ENCODE measurements at regions not wholly inside any gene's neighbourhood (a gene's known extent, or its start where the extent isn't known, plus 50 kb on each side); places are given as distances from the start of the nearest gene placed in this dataset.

DNA sequence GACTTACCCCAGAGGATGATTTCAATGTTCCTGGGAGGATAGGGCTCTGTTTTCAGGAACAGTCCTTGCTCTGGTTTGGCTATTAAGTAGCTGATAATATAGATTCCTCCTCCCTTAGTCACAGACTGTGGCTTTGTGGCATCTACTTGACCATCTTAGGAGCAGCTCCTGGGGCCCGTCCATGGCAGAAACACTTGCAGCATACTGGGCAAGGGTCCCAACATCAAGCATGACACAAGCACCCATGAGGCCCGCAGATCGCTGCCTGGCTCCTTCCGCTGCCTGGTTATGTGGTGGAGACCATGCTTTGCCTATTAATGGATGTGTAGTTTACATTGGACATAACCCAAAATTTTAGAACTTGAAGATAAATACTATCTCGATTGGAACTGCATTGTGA is 170.1 kb downstream of the ICE1 start:
- Histone ChIP-seq H3K4me1 (peaks cover 0 to 8% (median 2%) of the 10 kb centered on the region in 4 donors), H3K9me3 (no peaks in the 10 kb centered on the region), H3K27me3 (no peaks in the 10 kb centered on the region), H3K4me3 (no peak overlapping the region), H3K36me3 (no peaks in the 10 kb centered on the region), H3K27ac (no peak overlapping the region)
- intact Hi-C loops (cut with DNase I), result no loop called here
- WGBS, 2 donors, result 86 to 88% methylated on average over 5 of the region's 5 CpGs
- TF ChIP-seq, protein P1, sequence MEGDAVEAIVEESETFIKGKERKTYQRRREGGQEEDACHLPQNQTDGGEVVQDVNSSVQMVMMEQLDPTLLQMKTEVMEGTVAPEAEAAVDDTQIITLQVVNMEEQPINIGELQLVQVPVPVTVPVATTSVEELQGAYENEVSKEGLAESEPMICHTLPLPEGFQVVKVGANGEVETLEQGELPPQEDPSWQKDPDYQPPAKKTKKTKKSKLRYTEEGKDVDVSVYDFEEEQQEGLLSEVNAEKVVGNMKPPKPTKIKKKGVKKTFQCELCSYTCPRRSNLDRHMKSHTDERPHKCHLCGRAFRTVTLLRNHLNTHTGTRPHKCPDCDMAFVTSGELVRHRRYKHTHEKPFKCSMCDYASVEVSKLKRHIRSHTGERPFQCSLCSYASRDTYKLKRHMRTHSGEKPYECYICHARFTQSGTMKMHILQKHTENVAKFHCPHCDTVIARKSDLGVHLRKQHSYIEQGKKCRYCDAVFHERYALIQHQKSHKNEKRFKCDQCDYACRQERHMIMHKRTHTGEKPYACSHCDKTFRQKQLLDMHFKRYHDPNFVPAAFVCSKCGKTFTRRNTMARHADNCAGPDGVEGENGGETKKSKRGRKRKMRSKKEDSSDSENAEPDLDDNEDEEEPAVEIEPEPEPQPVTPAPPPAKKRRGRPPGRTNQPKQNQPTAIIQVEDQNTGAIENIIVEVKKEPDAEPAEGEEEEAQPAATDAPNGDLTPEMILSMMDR (IDR thresholded peaks at IDR 0.05), result no peak
- TF ChIP-seq POLR2AphosphoS5 (IDR thresholded peaks at IDR 0.05) (no peak), EP300 (IDR thresholded peaks at IDR 0.05) (no peak), POLR2A (IDR thresholded peaks at IDR 0.05) (no peak)
- DNase-seq, result no peak

DNA sequence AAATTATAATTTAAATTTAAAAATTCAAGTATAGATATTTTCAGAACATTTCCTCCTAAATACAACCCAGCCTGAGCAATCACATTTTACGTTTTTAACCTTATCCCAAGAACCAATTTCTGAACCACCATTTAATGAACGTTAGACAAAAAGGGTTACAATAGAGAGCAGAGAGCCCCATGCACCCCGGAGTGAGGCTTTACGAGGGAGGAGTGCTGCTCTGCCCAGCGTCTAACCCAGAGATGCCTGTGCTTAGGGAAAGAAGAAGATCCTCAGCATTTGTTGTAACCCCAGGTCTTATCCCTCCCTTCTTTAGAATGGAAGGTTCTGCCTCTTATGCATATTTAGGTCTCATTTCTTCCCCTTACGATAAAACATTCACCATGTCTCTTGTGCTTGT is 169.1 kb downstream of the ICE1 start:
- H3K4me3 ChIP-seq, result no peak overlapping the region
- DNase-seq, result no peak
- WGBS, 2 donors, result 66 to 72% methylated on average over 6 of the region's 6 CpGs

DNA sequence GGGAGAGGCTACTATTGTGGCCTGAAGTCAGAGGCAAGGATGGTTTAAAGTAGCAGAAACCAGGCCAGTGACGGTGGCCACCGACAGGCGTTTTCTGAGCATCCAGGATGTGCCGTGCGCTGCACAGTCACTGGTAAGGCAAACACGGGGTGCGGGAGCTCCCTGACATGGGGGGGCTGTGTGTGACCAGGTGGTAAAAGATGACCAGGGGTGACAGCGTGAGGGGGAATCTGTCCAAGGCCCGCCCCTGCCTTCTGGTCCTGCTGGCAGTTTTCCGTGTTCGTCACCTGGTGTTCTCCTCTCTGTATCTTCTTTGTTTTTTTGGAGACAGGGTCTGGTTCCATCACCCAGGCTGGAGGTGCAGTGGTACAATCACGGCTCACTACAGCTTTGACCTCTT is 167.4 kb downstream of the ICE1 start:
- Histone ChIP-seq H3K27me3 (no peaks in the 10 kb centered on the region), H3K9me3 (no peaks in the 10 kb centered on the region), H3K4me1 (peaks cover 0 to 22% (median 14%) of the 10 kb centered on the region in 4 donors), H3K36me3 (no peaks in the 10 kb centered on the region), H3K4me3 (no peak overlapping the region), H3K27ac (no peak overlapping the region)
- 93% methylated on average over 12 of the region's 12 CpGs for WGBS, 2 donors
- DNase-seq, result no peak
- intact Hi-C loops (cut with DNase I), result no loop called here
- TF ChIP-seq EP300 (IDR thresholded peaks at IDR 0.05) (no peak), POLR2A (IDR thresholded peaks at IDR 0.05) (no peak), POLR2AphosphoS5 (IDR thresholded peaks at IDR 0.05) (no peak)
- TF ChIP-seq, protein P1 (IDR thresholded peaks at IDR 0.05), result no peak

More for the DNA sequence above, 169.1 kb downstream of the ICE1 start:
- no peaks in the 10 kb centered on the region for H3K27me3 ChIP-seq
- intact Hi-C loops (cut with DNase I), result no loop called here
- H3K4me1 ChIP-seq, result peaks cover 0 to 8% (median 5%) of the 10 kb centered on the region in 4 donors
- H3K9me3 ChIP-seq, result no peaks in the 10 kb centered on the region
- no peak overlapping the region for H3K27ac ChIP-seq
- TF ChIP-seq POLR2A (IDR thresholded peaks at IDR 0.05) (no peak), POLR2AphosphoS5 (IDR thresholded peaks at IDR 0.05) (no peak), EP300 (IDR thresholded peaks at IDR 0.05) (no peak)
- TF ChIP-seq, protein P1 (IDR thresholded peaks at IDR 0.05), result no peak
- H3K36me3 ChIP-seq, result no peaks in the 10 kb centered on the region

DNA sequence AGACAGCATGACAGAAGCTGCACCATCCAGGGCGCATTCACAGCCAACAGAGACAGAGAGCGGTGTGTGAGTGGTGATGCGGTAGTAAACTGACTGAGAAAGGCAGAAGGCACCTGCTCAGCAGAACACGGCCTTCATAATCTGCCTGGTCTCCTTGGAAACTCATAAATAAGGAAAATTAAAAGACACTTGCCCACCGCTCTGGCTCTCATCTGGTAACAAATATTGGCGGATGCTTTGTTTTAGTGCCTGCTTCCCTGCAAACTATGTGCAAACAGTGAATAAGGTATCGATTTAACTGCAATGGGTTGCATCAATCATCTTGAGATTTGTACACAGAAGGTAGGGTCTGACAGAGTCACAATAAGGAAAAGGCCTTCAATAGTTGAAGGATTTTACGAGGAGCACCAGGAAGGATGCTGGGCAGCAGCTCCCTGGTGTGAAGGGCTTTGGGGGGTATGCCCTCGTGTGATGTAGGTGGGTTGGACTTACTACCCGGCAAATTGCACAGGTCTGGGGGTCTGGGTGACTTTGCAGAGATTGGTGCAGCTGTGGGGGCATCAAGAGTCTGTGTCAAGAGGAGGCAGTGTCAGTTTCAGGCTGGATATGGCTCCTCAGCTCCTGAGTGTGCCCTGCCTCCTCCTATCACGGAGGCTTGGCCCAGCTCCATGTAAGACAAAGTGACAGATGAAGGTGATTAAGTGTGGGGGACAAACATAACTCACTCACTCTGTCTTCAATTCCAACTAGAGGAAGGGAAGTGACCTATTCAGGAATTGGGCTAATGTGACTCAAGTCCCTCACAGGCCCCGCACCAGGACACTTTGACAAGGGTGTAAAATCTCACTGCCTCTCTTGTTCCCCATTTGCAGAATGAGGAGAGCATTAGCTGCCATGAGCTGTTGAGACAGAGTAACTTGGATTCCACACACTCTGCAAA is 166.7 kb downstream of the ICE1 start:
- intact Hi-C loops (cut with DNase I), result no loop called here
- H3K4me3 ChIP-seq, result no peak overlapping the region
- H3K27ac ChIP-seq, result no peak overlapping the region
- H3K27me3 ChIP-seq, result no peaks in the 10 kb centered on the region
- H3K36me3 ChIP-seq, result no peaks in the 10 kb centered on the region
- H3K4me1 ChIP-seq, result peaks cover 0 to 26% (median 14%) of the 10 kb centered on the region in 4 donors
- no peak for DNase-seq
- 49 to 68% methylated on average over 12 of the region's 12 CpGs for whole genome bisulfite sequencing, 2 donors
- TF ChIP-seq EP300 (IDR thresholded peaks at IDR 0.05) (no peak), POLR2AphosphoS5 (IDR thresholded peaks at IDR 0.05) (no peak), POLR2A (IDR thresholded peaks at IDR 0.05) (no peak)
- TF ChIP-seq, protein P1 (IDR thresholded peaks at IDR 0.05), result no peak
- H3K9me3 ChIP-seq, result no peaks in the 10 kb centered on the region

Data from sigmoid colon (tissue), 6 donors.